ENCODE measurements at regions not wholly inside any gene's neighbourhood (a gene's known extent, or its start where the extent isn't known, plus 50 kb on each side); places are given as distances from the start of the nearest gene placed in this dataset.

GRCh38 chr14:71362282-71362681, 455.0 kb downstream of the PCNX1 start (continued):
- no peak for TF ChIP-seq CTCF (IDR thresholded peaks at IDR 0.05)

DNA sequence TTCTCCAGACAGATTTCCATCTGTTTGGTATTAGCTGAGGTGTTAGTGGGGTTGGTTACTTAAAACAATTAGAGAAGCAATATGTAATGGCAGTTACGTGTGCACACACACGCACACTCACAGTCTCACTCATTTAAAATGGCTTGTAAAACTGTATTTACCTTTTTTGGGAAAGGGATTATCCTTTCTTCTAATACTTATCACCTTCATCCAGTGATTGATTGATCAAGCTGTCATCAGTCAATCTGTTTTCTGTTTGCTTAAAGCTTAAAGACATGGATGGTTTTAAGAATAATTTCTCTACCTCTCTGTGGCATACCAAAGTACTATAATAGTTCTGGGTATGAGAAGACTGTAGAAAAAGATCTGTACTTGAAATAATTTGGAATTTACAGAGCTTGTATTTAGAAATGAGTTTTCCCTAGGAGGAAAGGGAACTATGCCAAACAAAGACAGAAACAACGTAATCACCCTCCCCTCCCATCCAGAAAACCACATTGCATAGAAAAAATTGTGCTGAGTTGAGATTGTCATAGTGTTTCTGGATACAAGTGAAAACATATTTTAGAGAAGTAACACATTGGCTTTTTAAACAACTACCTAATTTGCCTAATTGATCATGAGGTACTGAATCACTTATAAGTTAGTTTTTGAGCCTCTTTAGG, 455.8 kb downstream of the PCNX1 start:
- Mint-ChIP-seq H3K36me3 (peaks cover 7% of the 10 kb centered on the region; the same call in 1 of the 2 replicates), H3K27me3 (ENCODE audit: low read depth) (no peaks in the 10 kb centered on the region; the same call in 1 of the 2 replicates), H3K4me3 (no peak overlapping the region), H3K4me1 (peaks cover 23% of the 10 kb centered on the region), H3K27ac (0 out of 2 replicates have a peak overlapping the region, but pooled peaks have one; percentile 77), H3K9me3 (peaks cover 5% of the 10 kb centered on the region; the same call in 1 of the 2 replicates)
- POLR2A ChIA-PET: no interaction called here
- no peak for ATAC-seq
- no peak for DNase-seq (ENCODE audit: low spot score)
- CTCF ChIA-PET: interaction anchor here (1.0 kb wide), 1 partner anchor 197 kb away, joined by 3 read pairs; no protein-coding TSS in a partner anchor
- TF ChIP-seq PREB (CRISPR knock-in tag; IDR thresholded peaks at IDR 0.05; ENCODE audit: borderline replicate concordance) (no peak), NR1H2 (CRISPR knock-in tag; IDR thresholded peaks at IDR 0.05) (no peak), CBFB (CRISPR knock-in tag; IDR thresholded peaks at IDR 0.05; ENCODE audit: low read depth) (no peak), ZNF121 (CRISPR knock-in tag; IDR thresholded peaks at IDR 0.05) (no peak), ATF6 (CRISPR knock-in tag; IDR thresholded peaks at IDR 0.05) (no peak), KAT7 (CRISPR knock-in tag; IDR thresholded peaks at IDR 0.05; ENCODE audit: borderline replicate concordance) (no peak), TP53 (CRISPR knock-in tag; IDR thresholded peaks at IDR 0.05) (no peak), NFE2L1 (CRISPR knock-in tag; IDR thresholded peaks at IDR 0.05) (no peak), MXD4 (CRISPR knock-in tag; IDR thresholded peaks at IDR 0.05; ENCODE audit: borderline replicate concordance) (no peak), NR3C1 (CRISPR knock-in tag; conservative IDR thresholded peaks at IDR 0.05; ENCODE audit: low read depth) (no peak), SMAD4 (CRISPR knock-in tag; IDR thresholded peaks at IDR 0.05) (no peak), ELF4 (CRISPR knock-in tag; IDR thresholded peaks at IDR 0.05; ENCODE audit: low read depth) (no peak), ZNF281 (CRISPR knock-in tag; IDR thresholded peaks at IDR 0.05) (no peak)
- TF ChIP-seq, protein P1, sequence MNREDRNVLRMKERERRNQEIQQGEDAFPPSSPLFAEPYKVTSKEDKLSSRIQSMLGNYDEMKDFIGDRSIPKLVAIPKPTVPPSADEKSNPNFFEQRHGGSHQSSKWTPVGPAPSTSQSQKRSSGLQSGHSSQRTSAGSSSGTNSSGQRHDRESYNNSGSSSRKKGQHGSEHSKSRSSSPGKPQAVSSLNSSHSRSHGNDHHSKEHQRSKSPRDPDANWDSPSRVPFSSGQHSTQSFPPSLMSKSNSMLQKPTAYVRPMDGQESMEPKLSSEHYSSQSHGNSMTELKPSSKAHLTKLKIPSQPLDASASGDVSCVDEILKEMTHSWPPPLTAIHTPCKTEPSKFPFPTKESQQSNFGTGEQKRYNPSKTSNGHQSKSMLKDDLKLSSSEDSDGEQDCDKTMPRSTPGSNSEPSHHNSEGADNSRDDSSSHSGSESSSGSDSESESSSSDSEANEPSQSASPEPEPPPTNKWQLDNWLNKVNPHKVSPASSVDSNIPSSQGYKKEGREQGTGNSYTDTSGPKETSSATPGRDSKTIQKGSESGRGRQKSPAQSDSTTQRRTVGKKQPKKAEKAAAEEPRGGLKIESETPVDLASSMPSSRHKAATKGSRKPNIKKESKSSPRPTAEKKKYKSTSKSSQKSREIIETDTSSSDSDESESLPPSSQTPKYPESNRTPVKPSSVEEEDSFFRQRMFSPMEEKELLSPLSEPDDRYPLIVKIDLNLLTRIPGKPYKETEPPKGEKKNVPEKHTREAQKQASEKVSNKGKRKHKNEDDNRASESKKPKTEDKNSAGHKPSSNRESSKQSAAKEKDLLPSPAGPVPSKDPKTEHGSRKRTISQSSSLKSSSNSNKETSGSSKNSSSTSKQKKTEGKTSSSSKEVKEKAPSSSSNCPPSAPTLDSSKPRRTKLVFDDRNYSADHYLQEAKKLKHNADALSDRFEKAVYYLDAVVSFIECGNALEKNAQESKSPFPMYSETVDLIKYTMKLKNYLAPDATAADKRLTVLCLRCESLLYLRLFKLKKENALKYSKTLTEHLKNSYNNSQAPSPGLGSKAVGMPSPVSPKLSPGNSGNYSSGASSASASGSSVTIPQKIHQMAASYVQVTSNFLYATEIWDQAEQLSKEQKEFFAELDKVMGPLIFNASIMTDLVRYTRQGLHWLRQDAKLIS (CRISPR knock-in tag; IDR thresholded peaks at IDR 0.05; ENCODE audit: borderline replicate concordance): no peak
- TF ChIP-seq, protein P2, sequence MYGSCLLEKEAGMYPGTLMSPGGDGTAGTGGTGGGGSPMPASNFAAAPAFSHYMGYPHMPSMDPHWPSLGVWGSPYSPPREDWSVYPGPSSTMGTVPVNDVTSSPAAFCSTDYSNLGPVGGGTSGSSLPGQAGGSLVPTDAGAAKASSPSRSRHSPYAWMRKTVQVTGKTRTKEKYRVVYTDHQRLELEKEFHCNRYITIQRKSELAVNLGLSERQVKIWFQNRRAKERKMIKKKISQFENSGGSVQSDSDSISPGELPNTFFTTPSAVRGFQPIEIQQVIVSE (CRISPR knock-in tag; IDR thresholded peaks at IDR 0.05; ENCODE audit: borderline replicate concordance): no peak
- TF ChIP-seq, protein P3, sequence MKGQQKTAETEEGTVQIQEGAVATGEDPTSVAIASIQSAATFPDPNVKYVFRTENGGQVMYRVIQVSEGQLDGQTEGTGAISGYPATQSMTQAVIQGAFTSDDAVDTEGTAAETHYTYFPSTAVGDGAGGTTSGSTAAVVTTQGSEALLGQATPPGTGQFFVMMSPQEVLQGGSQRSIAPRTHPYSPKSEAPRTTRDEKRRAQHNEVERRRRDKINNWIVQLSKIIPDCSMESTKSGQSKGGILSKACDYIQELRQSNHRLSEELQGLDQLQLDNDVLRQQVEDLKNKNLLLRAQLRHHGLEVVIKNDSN (CRISPR knock-in tag; IDR thresholded peaks at IDR 0.05): no peak
- TF ChIP-seq, protein P4, sequence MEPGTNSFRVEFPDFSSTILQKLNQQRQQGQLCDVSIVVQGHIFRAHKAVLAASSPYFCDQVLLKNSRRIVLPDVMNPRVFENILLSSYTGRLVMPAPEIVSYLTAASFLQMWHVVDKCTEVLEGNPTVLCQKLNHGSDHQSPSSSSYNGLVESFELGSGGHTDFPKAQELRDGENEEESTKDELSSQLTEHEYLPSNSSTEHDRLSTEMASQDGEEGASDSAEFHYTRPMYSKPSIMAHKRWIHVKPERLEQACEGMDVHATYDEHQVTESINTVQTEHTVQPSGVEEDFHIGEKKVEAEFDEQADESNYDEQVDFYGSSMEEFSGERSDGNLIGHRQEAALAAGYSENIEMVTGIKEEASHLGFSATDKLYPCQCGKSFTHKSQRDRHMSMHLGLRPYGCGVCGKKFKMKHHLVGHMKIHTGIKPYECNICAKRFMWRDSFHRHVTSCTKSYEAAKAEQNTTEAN (CRISPR knock-in tag; IDR thresholded peaks at IDR 0.05): no peak

Measured in WTC11 (cell line).